ENCODE measurements at regions not wholly inside any gene's neighbourhood (a gene's known extent, or its start where the extent isn't known, plus 50 kb on each side); places are given as distances from the start of the nearest gene placed in this dataset.

DNA sequence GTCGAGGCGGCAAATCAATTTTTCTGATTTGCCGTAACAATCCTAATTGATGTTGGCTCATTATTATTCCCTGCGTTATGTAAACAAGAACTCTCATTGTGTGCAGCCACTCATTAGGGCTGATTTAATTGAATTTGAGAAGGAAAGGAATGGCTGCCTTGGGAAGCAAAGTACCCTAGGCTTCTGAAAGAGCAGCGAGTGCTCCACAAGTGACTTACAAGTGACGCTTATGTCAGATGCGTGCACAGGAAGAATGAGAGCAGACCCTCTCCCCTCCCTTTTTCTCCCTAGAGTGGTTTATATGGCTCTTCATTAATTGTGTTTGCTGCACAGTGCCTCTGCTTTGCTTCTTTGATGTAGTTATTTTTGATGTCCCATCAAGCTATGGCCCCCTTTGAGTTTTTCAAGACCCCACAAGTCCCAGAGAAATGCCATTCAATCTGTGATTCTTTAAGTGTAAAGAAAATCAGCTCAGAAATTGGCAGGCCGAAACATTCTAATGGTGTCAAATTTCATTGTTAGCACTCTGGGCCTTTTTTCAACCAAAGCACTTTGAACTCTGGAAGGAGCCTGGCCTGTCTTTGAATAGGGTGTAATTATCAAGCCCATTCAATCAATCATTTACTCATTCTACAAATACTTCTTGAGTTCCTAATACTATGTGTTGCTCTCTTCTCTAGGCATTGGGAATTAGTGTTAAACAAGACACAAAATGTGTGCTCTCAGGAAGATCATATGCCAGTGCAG lies 86.8 kb upstream of the VAV3 start:
- no peak overlapping the region for H3K4me3 ChIP-seq (ENCODE audit: severe bottlenecking)
- no peaks in the 10 kb centered on the region for H3K9me3 ChIP-seq (ENCODE audit: severe bottlenecking)
- H3K27me3 ChIP-seq (ENCODE audit: insufficient read depth, poor library complexity, severe bottlenecking): no peaks in the 10 kb centered on the region
- no peak for DNase-seq (ENCODE audit: low spot score)
- no peak overlapping the region for H3K27ac ChIP-seq (ENCODE audit: poor library complexity, severe bottlenecking)
- TF ChIP-seq, protein P1, sequence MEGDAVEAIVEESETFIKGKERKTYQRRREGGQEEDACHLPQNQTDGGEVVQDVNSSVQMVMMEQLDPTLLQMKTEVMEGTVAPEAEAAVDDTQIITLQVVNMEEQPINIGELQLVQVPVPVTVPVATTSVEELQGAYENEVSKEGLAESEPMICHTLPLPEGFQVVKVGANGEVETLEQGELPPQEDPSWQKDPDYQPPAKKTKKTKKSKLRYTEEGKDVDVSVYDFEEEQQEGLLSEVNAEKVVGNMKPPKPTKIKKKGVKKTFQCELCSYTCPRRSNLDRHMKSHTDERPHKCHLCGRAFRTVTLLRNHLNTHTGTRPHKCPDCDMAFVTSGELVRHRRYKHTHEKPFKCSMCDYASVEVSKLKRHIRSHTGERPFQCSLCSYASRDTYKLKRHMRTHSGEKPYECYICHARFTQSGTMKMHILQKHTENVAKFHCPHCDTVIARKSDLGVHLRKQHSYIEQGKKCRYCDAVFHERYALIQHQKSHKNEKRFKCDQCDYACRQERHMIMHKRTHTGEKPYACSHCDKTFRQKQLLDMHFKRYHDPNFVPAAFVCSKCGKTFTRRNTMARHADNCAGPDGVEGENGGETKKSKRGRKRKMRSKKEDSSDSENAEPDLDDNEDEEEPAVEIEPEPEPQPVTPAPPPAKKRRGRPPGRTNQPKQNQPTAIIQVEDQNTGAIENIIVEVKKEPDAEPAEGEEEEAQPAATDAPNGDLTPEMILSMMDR (IDR thresholded peaks at IDR 0.05; ENCODE audit: poor library complexity, severe bottlenecking): no peak
- H3K4me1 ChIP-seq (ENCODE audit: insufficient read depth, poor library complexity, severe bottlenecking): no peaks in the 10 kb centered on the region
- ATAC-seq (ENCODE audit: low read depth): no peak
- no peaks in the 10 kb centered on the region for H3K36me3 ChIP-seq (ENCODE audit: low read depth)

DNA sequence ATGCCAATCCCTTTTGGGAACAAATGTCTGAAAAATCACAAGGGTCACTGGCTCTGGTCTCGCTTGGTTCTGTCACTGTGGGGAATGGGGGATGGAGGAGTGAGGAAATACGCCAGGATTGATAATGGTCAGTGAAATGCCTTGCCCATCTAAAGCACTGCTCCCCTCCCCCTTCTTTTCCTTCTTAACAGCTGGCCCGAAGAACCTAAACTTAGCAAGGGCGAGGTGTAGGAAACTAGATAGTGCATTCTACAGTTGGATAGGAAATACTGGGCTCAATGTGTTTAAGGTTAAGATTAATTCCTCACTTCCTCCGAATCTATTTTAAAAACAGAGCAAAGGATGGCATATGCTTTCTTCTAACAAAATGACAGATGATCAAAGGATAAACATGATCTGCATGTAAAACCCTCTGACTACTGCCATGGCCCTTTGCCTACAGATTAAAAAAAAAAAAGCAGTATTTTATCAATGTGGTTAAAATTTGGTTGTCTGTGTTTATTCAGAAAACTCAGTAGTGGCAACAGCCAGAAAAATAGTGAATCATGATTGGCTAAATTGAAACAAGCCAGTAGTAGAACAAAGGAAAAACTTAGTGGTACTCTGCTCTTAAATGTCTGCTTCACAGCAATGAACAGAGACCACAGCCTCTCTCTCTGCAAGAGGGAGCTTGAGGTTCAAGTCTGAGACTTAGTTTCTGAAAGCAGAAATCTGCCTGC lies 86.1 kb upstream of the VAV3 start:
- no peaks in the 10 kb centered on the region for H3K9me3 ChIP-seq (ENCODE audit: severe bottlenecking)
- no peak overlapping the region for H3K4me3 ChIP-seq (ENCODE audit: severe bottlenecking)
- no peaks in the 10 kb centered on the region for H3K36me3 ChIP-seq (ENCODE audit: low read depth)
- DNase-seq (ENCODE audit: low spot score) (no peak), ATAC-seq (ENCODE audit: low read depth) (no peak)
- peaks cover 3% of the 10 kb centered on the region for H3K4me1 ChIP-seq (ENCODE audit: insufficient read depth, poor library complexity, severe bottlenecking)
- no peaks in the 10 kb centered on the region for H3K27me3 ChIP-seq (ENCODE audit: insufficient read depth, poor library complexity, severe bottlenecking)
- TF ChIP-seq, protein P1 (IDR thresholded peaks at IDR 0.05; ENCODE audit: poor library complexity, severe bottlenecking): no peak
- no peak overlapping the region for H3K27ac ChIP-seq (ENCODE audit: poor library complexity, severe bottlenecking)

DNA sequence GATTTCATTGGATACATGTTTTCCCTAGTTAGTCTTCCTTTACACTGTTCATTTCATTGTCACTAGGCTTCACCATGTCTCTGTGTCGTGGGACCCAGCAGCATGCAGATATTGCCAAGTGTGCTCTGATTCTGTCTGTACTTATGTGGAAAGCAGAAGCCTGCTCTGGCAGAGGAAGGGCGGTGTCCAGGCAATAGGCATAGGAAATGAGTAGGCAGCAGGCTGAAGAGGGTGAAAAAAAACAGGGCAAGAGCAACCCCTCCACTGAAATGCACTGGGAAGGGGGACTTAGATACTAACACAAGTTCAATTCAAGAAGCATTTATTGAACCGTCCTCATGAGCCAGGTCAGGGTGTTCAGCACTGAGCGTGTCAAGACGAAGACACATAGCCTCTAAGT lies 85.2 kb upstream of the VAV3 start:
- no peaks in the 10 kb centered on the region for H3K9me3 ChIP-seq (ENCODE audit: severe bottlenecking)
- H3K4me1 ChIP-seq (ENCODE audit: insufficient read depth, poor library complexity, severe bottlenecking): peaks cover 6% of the 10 kb centered on the region
- ATAC-seq (ENCODE audit: low read depth): no peak
- no peak overlapping the region for H3K4me3 ChIP-seq (ENCODE audit: severe bottlenecking)
- DNase-seq (ENCODE audit: low spot score): no peak
- TF ChIP-seq, protein P1 (IDR thresholded peaks at IDR 0.05; ENCODE audit: poor library complexity, severe bottlenecking): no peak
- no peaks in the 10 kb centered on the region for H3K36me3 ChIP-seq (ENCODE audit: low read depth)
- H3K27me3 ChIP-seq (ENCODE audit: insufficient read depth, poor library complexity, severe bottlenecking): no peaks in the 10 kb centered on the region
- no peak overlapping the region for H3K27ac ChIP-seq (ENCODE audit: poor library complexity, severe bottlenecking)

GRCh38 chr1:108049178-108049819 lies 84.3 kb upstream of the VAV3 start:
- no peak overlapping the region for H3K4me3 ChIP-seq (ENCODE audit: severe bottlenecking)
- no peak for DNase-seq (ENCODE audit: low spot score)

More at GRCh38 chr1:108049178-108049819, 84.3 kb upstream of the VAV3 start:
- Histone ChIP-seq H3K36me3 (ENCODE audit: low read depth) (no peaks in the 10 kb centered on the region), H3K27ac (ENCODE audit: poor library complexity, severe bottlenecking) (no peak overlapping the region), H3K9me3 (ENCODE audit: severe bottlenecking) (no peaks in the 10 kb centered on the region), H3K4me1 (ENCODE audit: insufficient read depth, poor library complexity, severe bottlenecking) (peaks cover 6% of the 10 kb centered on the region), H3K27me3 (ENCODE audit: insufficient read depth, poor library complexity, severe bottlenecking) (no peaks in the 10 kb centered on the region)
- ATAC-seq (ENCODE audit: low read depth): no peak; the same call in 2 of the 3 replicates
- TF ChIP-seq, protein P1 (IDR thresholded peaks at IDR 0.05; ENCODE audit: poor library complexity, severe bottlenecking): no peak
